Loucy (cell line): ENCODE measurements at regions not wholly inside any gene's neighbourhood (a gene's known extent, or its start where the extent isn't known, plus 50 kb on each side); places are given as distances from the start of the nearest gene placed in this dataset.

Source experiments
- H2AFZ ChIP-seq: fragments of 200-600 bp; sonication (generic); 2 replicates; pipeline ENCODE4 v1.6.0; 2016; ENCODE audit warnings: antibody characterized with exemption, mild to moderate bottlenecking, low read length, moderate library complexity
- H3F3A ChIP-seq: fragments of 200-600 bp; 2 replicates; pipeline ENCODE4 v1.6.0; 2016; ENCODE audit warnings: antibody characterized with exemption, low read depth, mild to moderate bottlenecking
- H3K27me3 ChIP-seq: fragments of 200-600 bp; sonication (generic); 2 replicates; pipeline ENCODE4 v1.6.1; 2014; ENCODE audit warnings: low read length, mild to moderate bottlenecking; ENCODE audit not compliant: insufficient read depth, poor library complexity, severe bottlenecking
- H3K36me3 ChIP-seq: fragments of 200-600 bp; sonication (generic); 2 replicates; pipeline ENCODE4 v1.6.1; 2016; ENCODE audit warnings: low read length; ENCODE audit not compliant: insufficient read depth
- H3K4me1 ChIP-seq: fragments of 200-600 bp; sonication (generic); 2 replicates; pipeline ENCODE4 v1.5.1; 2014; ENCODE audit warnings: low read length, mild to moderate bottlenecking; ENCODE audit not compliant: insufficient read depth, poor library complexity, severe bottlenecking
- H3K4me2 ChIP-seq: fragments of 200-600 bp; sonication (generic); 2 replicates; pipeline ENCODE4 v1.6.0; 2014; ENCODE audit warnings: antibody characterized with exemption, low read length, low read depth, mild to moderate bottlenecking; ENCODE audit not compliant: poor library complexity, severe bottlenecking
- H3K4me3 ChIP-seq: fragments of 200-600 bp; sonication (generic); 2 replicates; pipeline ENCODE4 v1.5.1; 2014; ENCODE audit warnings: low read length, mild to moderate bottlenecking, mixed read lengths; ENCODE audit not compliant: poor library complexity, severe bottlenecking
- H3K79me2 ChIP-seq: fragments of 200-600 bp; sonication (generic); 2 replicates; pipeline ENCODE4 v1.6.1; 2014; ENCODE audit warnings: low read length; ENCODE audit not compliant: insufficient read depth
- H3K9ac ChIP-seq: fragments of 200-600 bp; sonication (generic); 2 replicates; pipeline ENCODE4 v1.6.0; 2014; ENCODE audit warnings: mild to moderate bottlenecking, low read depth, low read length, moderate library complexity; ENCODE audit not compliant: poor library complexity, severe bottlenecking
- H3K9me2 ChIP-seq: fragments of 200-600 bp; sonication (generic); replicated peaks from 2 replicates; pipeline ENCODE4 v1.6.1; 2016; ENCODE audit warnings: low read depth, low read length, mixed read lengths
- H3K9me3 ChIP-seq: fragments of 200-600 bp; sonication (generic); 2 replicates; pipeline ENCODE4 v1.6.1; 2014; ENCODE audit warnings: mild to moderate bottlenecking, antibody characterized with exemption, low read length, low read depth; ENCODE audit not compliant: insufficient read depth
- H4K20me1 ChIP-seq: fragments of 200-600 bp; sonication (generic); 2 replicates; pipeline ENCODE4 v1.6.0; 2014; ENCODE audit warnings: antibody characterized with exemption, low read length, mild to moderate bottlenecking; ENCODE audit not compliant: insufficient read depth, poor library complexity, severe bottlenecking
- CTCF ChIP-seq: fragments of 200-600 bp; sonication (generic); conservative IDR thresholded peaks from 2 replicates; pipeline ENCODE4 v1.5.1; 2014; ENCODE audit warnings: mild to moderate bottlenecking, antibody characterized with exemption, low read length
- EZH2phosphoT487 ChIP-seq: fragments of 200-600 bp; IDR thresholded peaks from 2 replicates; pipeline ENCODE4 v1.6.1; 2018; ENCODE audit warnings: antibody characterized with exemption, mild to moderate bottlenecking, moderate library complexity, borderline replicate concordance

GRCh38 chr6:11637266-11637665, 99.7 kb downstream of the TMEM170B start:
- Histone ChIP-seq H3K4me1 (no peaks in the 10 kb centered on the region), H3K9me2 (no peaks in the 10 kb centered on the region), H2AFZ (no peak overlapping the region), H3K27me3 (no peaks in the 10 kb centered on the region), H3K36me3 (no peaks in the 10 kb centered on the region), H3K79me2 (no peaks in the 10 kb centered on the region), H4K20me1 (no peaks in the 10 kb centered on the region), H3F3A (no peaks in the 10 kb centered on the region), H3K4me3 (no peak overlapping the region), H3K4me2 (no peak overlapping the region), H3K9me3 (no peaks in the 10 kb centered on the region), H3K9ac (no peak overlapping the region)
- TF ChIP-seq EZH2phosphoT487 = no peak
- TF ChIP-seq CTCF = no peak

- Histone ChIP-seq H2AFZ (no peak overlapping the region), H3F3A (no peaks in the 10 kb centered on the region), H3K9me2 (no peaks in the 10 kb centered on the region), H4K20me1 (no peaks in the 10 kb centered on the region), H3K79me2 (no peaks in the 10 kb centered on the region), H3K4me2 (no peak overlapping the region), H3K4me1 (no peaks in the 10 kb centered on the region), H3K9ac (no peak overlapping the region), H3K9me3 (no peaks in the 10 kb centered on the region), H3K4me3 (no peak overlapping the region), H3K27me3 (no peaks in the 10 kb centered on the region), H3K36me3 (no peaks in the 10 kb centered on the region)
- no peak for TF ChIP-seq EZH2phosphoT487
- TF ChIP-seq CTCF = no peak
Measured at GRCh38 chr6:11639376-11640235, 102.1 kb downstream of the TMEM170B start.

GRCh38 chr6:11640486-11640885, 102.9 kb downstream of the TMEM170B start:
- Histone ChIP-seq H3K9me3 (no peaks in the 10 kb centered on the region), H3K4me2 (no peak overlapping the region), H3K27me3 (no peaks in the 10 kb centered on the region), H3F3A (no peaks in the 10 kb centered on the region), H2AFZ (no peak overlapping the region), H3K4me1 (no peaks in the 10 kb centered on the region), H3K79me2 (no peaks in the 10 kb centered on the region), H4K20me1 (no peaks in the 10 kb centered on the region), H3K36me3 (no peaks in the 10 kb centered on the region), H3K4me3 (no peak overlapping the region), H3K9me2 (no peaks in the 10 kb centered on the region), H3K9ac (no peak overlapping the region)
- no peak for TF ChIP-seq CTCF
- no peak for TF ChIP-seq EZH2phosphoT487
